Kidney (tissue), 13 donors: ENCODE measurements at regions not wholly inside any gene's neighbourhood (a gene's known extent, or its start where the extent isn't known, plus 50 kb on each side); places are given as distances from the start of the nearest gene placed in this dataset.

ENCODE experiments used
- DNase-seq, 5 donors: peaks; one replicate each; pipeline ENCODE4 v3.0.0-alpha.2; 2013 to 2020
- FAIRE-seq: peaks from 2 replicates; lab custom pipeline; 2012; peaks lifted over from hg19 to GRCh38; lab: Jason Lieb, UNC
- H3K27ac ChIP-seq, 2 donors: one replicate each; pipeline ENCODE4 v1.7.0; 2013; ENCODE audit warnings: low read depth in 2 of 2, low read length in 2 of 2, inconsistent platforms in 1 of 2
- H3K27me3 ChIP-seq: one replicate; pipeline ENCODE4 v1.7.1; 2013; ENCODE audit warnings: low read length, inconsistent platforms; ENCODE audit not compliant: control insufficient read depth, insufficient read depth
- H3K36me3 ChIP-seq, 3 donors: one replicate each; pipeline versions ENCODE4 v1.7.0 to v1.7.1; 2013; ENCODE audit warnings: low read length in 3 of 3, control low read depth in 1 of 3, inconsistent platforms in 1 of 3; ENCODE audit not compliant: insufficient read depth in 3 of 3, control insufficient read depth in 2 of 3
- H3K4me1 ChIP-seq, 3 donors: one replicate each; pipeline versions ENCODE4 v1.7.0 to v1.7.1; 2013; ENCODE audit warnings: low read length in 3 of 3, inconsistent platforms in 1 of 3, low read depth in 1 of 3; ENCODE audit not compliant: control insufficient read depth in 2 of 3, insufficient read depth in 2 of 3
- H3K4me3 ChIP-seq, 3 donors: one replicate each; pipeline versions ENCODE4 v1.7.0 to v1.8.1; 2013; ENCODE audit warnings: low read length in 3 of 3, control low read depth in 1 of 3, inconsistent platforms in 1 of 3
- H3K9ac ChIP-seq, 3 donors: one replicate each; pipeline versions ENCODE4 v1.7.0 to v1.7.1; 2013; ENCODE audit warnings: low read length in 3 of 3, control low read depth in 1 of 3, inconsistent platforms in 1 of 3
- H3K9me3 ChIP-seq, 3 donors: one replicate each; pipeline versions ENCODE4 v1.7.0 to v1.7.1; 2013; ENCODE audit warnings: low read length in 3 of 3, control low read depth in 1 of 3, inconsistent platforms in 1 of 3; ENCODE audit not compliant: control insufficient read depth in 2 of 3, insufficient read depth in 1 of 3
- CTCF ChIP-seq: IDR thresholded peaks from 3 replicates; pipeline ENCODE4 v1.5.1; 2012; ENCODE audit warnings: mild to moderate bottlenecking, moderate library complexity, borderline replicate concordance; ENCODE audit not compliant: insufficient read depth; ENCODE audit errors: extremely low read depth
- intact Hi-C: fragments of 100-400 bp; cut with DNase I; formaldehyde crosslinking; loops from one replicate; pipeline ENCODE4 v1.11.1; 2022
- donor health status: control.
- donor health status: control.
- donor health status: control.
- donor health status: control.
- donor health status: control.
- donor health status: DM: yes; HTN: yes; CAD: no.
- donor health status: Normal renal cell carcinoma (clear cell type).

GRCh38 chr5:114179134-114179533 lies 182.7 kb upstream of the KCNN2 start:
- no peak overlapping the region for H3K9ac ChIP-seq
- no peak for DNase-seq
- no peaks in the 10 kb centered on the region for H3K9me3 ChIP-seq
- no peaks in the 10 kb centered on the region for H3K27me3 ChIP-seq
- no peak for FAIRE-seq
- no peaks in the 10 kb centered on the region for H3K4me1 ChIP-seq
- intact Hi-C loops: no loop called here
- no peak overlapping the region for H3K4me3 ChIP-seq
- no peak for TF ChIP-seq CTCF
- H3K27ac ChIP-seq: no peak overlapping the region
- no peaks in the 10 kb centered on the region for H3K36me3 ChIP-seq

DNA sequence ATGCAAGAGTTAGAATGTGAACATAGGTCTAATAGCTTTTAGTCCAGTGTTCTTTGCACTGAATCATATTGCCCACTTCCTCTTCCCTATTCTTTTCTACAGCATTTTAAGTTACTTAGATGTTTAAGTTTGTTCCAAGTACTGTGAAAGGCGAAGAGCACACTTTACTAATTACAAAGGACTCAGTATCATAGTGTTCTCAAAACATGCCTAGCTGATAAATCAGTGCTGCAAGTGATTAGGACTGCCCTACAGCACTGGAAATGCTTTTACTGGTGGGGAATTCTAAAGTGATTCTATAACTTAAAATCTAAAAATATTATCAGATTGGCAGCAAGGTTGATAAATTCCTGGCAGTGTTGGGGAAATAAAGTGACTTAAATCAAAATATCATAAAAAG lies 177.9 kb upstream of the KCNN2 start:
- H3K36me3 ChIP-seq: no peaks in the 10 kb centered on the region
- intact Hi-C loops: no loop called here
- H3K27me3 ChIP-seq: no peaks in the 10 kb centered on the region
- DNase-seq (no peak), FAIRE-seq (no peak)
- TF ChIP-seq CTCF: no peak
- H3K4me3 ChIP-seq: no peak overlapping the region
- no peak overlapping the region for H3K27ac ChIP-seq
- no peaks in the 10 kb centered on the region for H3K9me3 ChIP-seq
- no peak overlapping the region for H3K9ac ChIP-seq
- no peaks in the 10 kb centered on the region for H3K4me1 ChIP-seq

GRCh38 chr5:114185274-114185673 lies 176.6 kb upstream of the KCNN2 start:
- FAIRE-seq: no peak

More at GRCh38 chr5:114185274-114185673, 176.6 kb upstream of the KCNN2 start:
- Histone ChIP-seq H3K36me3 (no peaks in the 10 kb centered on the region), H3K27ac (no peak overlapping the region), H3K4me1 (no peaks in the 10 kb centered on the region), H3K9me3 (no peaks in the 10 kb centered on the region), H3K27me3 (no peaks in the 10 kb centered on the region), H3K9ac (no peak overlapping the region), H3K4me3 (no peak overlapping the region)
- peak in 3 of 5 donors; percentile 4 to 22 (median 12) for DNase-seq
- no peak for TF ChIP-seq CTCF
- intact Hi-C loops: no loop called here
